Posterior cingulate gyrus (tissue), 11 donors: ENCODE measurements at regions not wholly inside any gene's neighbourhood (a gene's known extent, or its start where the extent isn't known, plus 50 kb on each side); places are given as distances from the start of the nearest gene placed in this dataset.

Source experiments
- DNase-seq, 10 donors: peaks; one replicate each; pipeline versions ENCODE4 v3.0.0 to v3.0.0-alpha.2; 2020 to 2021; ENCODE audit warnings: mixed read lengths in 3 of 10
- intact Hi-C: fragments of 100-400 bp; cut with DNase I; formaldehyde crosslinking; loops from one replicate; pipeline ENCODE4 v1.15.1; 2023

- no peak for DNase-seq
- intact Hi-C loops, result no loop called here
These were observed 81.0 kb upstream of the UBAC2 start for GRCh38 chr13:99119656-99120055.

GRCh38 chr13:99120751-99121150, 79.9 kb upstream of the UBAC2 start:
- intact Hi-C loops, result no loop called here
- DNase-seq, result no peak

- no peak for DNase-seq
- intact Hi-C loops, result no loop called here
These were observed 78.5 kb upstream of the UBAC2 start for GRCh38 chr13:99122171-99122570.

GRCh38 chr13:99123101-99124045, 77.3 kb upstream of the UBAC2 start:
- intact Hi-C loops, result no loop called here
- no peak for DNase-seq

- DNase-seq, result no peak
- intact Hi-C loops, result no loop called here
These were observed 76.6 kb upstream of the UBAC2 start for GRCh38 chr13:99124046-99124400.

GRCh38 chr13:99124794-99125316, 75.8 kb upstream of the UBAC2 start:
- intact Hi-C loops, result no loop called here
- DNase-seq, result no peak

GRCh38 chr13:99125326-99125915, 75.2 kb upstream of the UBAC2 start:
- intact Hi-C loops, result no loop called here

GRCh38 chr13:99126821-99127220, 73.8 kb upstream of the UBAC2 start:
- no peak for DNase-seq
- intact Hi-C loops, result no loop called here

More at GRCh38 chr13:99125326-99125915, 75.2 kb upstream of the UBAC2 start:
- DNase-seq, result no peak

GRCh38 chr13:99129050-99129449, 71.6 kb upstream of the UBAC2 start:
- intact Hi-C loops, result no loop called here
- no peak for DNase-seq

- no peak for DNase-seq
- intact Hi-C loops, result no loop called here
These were observed 70.7 kb upstream of the UBAC2 start for GRCh38 chr13:99129951-99130350.

GRCh38 chr13:99131410-99131809, 69.2 kb upstream of the UBAC2 start:
- DNase-seq, result no peak
- intact Hi-C loops, result no loop called here

- intact Hi-C loops, result no loop called here
- DNase-seq, result no peak
These were observed 68.3 kb upstream of the UBAC2 start for GRCh38 chr13:99132295-99132835.

GRCh38 chr13:99133230-99133629, 67.4 kb upstream of the UBAC2 start:
- intact Hi-C loops, result no loop called here
- DNase-seq, result no peak

GRCh38 chr13:99133848-99134247, 66.8 kb upstream of the UBAC2 start:
- intact Hi-C loops, result no loop called here
- no peak for DNase-seq

GRCh38 chr13:99135591-99135990, 65.1 kb upstream of the UBAC2 start:
- intact Hi-C loops, result no loop called here
- DNase-seq, result no peak

- DNase-seq, result no peak
- intact Hi-C loops, result no loop called here
These were observed 64.2 kb upstream of the UBAC2 start for GRCh38 chr13:99136427-99136954.

- intact Hi-C loops, result no loop called here
- no peak for DNase-seq
These were observed 59.8 kb upstream of the UBAC2 start for GRCh38 chr13:99140831-99141230.

- DNase-seq, result no peak
- intact Hi-C loops, result no loop called here
These were observed 56.8 kb upstream of the UBAC2 start for GRCh38 chr13:99143904-99144303.

- DNase-seq, result no peak
- intact Hi-C loops, result no loop called here
These were observed 56.3 kb upstream of the UBAC2 start for GRCh38 chr13:99144306-99144705.

- no peak for DNase-seq
- intact Hi-C loops, result no loop called here
These were observed 55.2 kb upstream of the UBAC2 start for GRCh38 chr13:99145461-99145860.

- no peak for DNase-seq
- intact Hi-C loops, result no loop called here
These were observed 49.9 kb upstream of the UBAC2 start for GRCh38 chr13:99150575-99151361.
